ENCODE measurements at regions not wholly inside any gene's neighbourhood (a gene's known extent, or its start where the extent isn't known, plus 50 kb on each side); places are given as distances from the start of the nearest gene placed in this dataset.
"Not testable (repeated sequence)": the region's sequence is repeated elsewhere in the genome, so short reads cannot be mapped to it uniquely, and the experiment has no call there.

- no peak for ATAC-seq
- no peak for DNase-seq
- peaks cover 0 to 14% (median 7%) of the 10 kb centered on the region in 12 donors for H3K9me3 ChIP-seq
- intact Hi-C loops (cut with DNase I) = no loop called here
- no peak overlapping the region for H3K4me3 ChIP-seq
- H3K4me1 ChIP-seq = no peaks in the 10 kb centered on the region
- TF ChIP-seq CTCF (IDR thresholded peaks at IDR 0.05) = no peak
- TF ChIP-seq POLR2A (IDR thresholded peaks at IDR 0.05) = no peak
- 65 to 73% (median 70%) methylated on average over 7 of the region's 7 CpGs for WGBS, 4 donors
- no peak overlapping the region for H3K27ac ChIP-seq
- H3K36me3 ChIP-seq = no peaks in the 10 kb centered on the region
- no peaks in the 10 kb centered on the region for H3K27me3 ChIP-seq
Observed at GRCh38 chr6:50380406-50381098, 330.8 kb upstream of the DEFB112 start.

- DNase-seq (no peak), ATAC-seq (no peak)
- no peak for TF ChIP-seq POLR2A (IDR thresholded peaks at IDR 0.05)
- intact Hi-C loops (cut with DNase I) = no loop called here
- Histone ChIP-seq H3K27me3 (no peaks in the 10 kb centered on the region), H3K4me3 (no peak overlapping the region), H3K9me3 (peaks cover 0 to 10% (median 3%) of the 10 kb centered on the region in 12 donors), H3K27ac (no peak overlapping the region), H3K36me3 (no peaks in the 10 kb centered on the region), H3K4me1 (no peaks in the 10 kb centered on the region)
- 42 to 50% (median 44%) methylated on average over 2 of the region's 2 CpGs for WGBS, 4 donors
Observed at GRCh38 chr6:50381099-50381415, 331.3 kb upstream of the DEFB112 start.

- no peak overlapping the region for H3K4me3 ChIP-seq
- no peak overlapping the region for H3K27ac ChIP-seq
- no peaks in the 10 kb centered on the region for H3K4me1 ChIP-seq
- no peaks in the 10 kb centered on the region for H3K27me3 ChIP-seq
- H3K9me3 ChIP-seq = no peaks in the 10 kb centered on the region
- no peaks in the 10 kb centered on the region for H3K36me3 ChIP-seq
- ATAC-seq = no peak
- intact Hi-C loops (cut with DNase I) = no loop called here
- DNase-seq = no peak
- 86 to 97% (median 93%) methylated on average over 1 of the region's 1 CpG for WGBS, 4 donors
- TF ChIP-seq CTCF (IDR thresholded peaks at IDR 0.05) (no peak), POLR2A (IDR thresholded peaks at IDR 0.05) (no peak)
Observed at GRCh38 chr6:50390416-50390815, 322.9 kb upstream of the TFAP2D start.

GRCh38 chr6:50394139-50394538, 319.2 kb upstream of the TFAP2D start:
- 79 to 94% (median 87%) methylated on average over 1 of the region's 1 CpG for WGBS, 4 donors

GRCh38 chr6:50404643-50405042, 308.7 kb upstream of the TFAP2D start:
- ATAC-seq (no peak), DNase-seq (no peak)
- Histone ChIP-seq H3K9me3 (peaks cover 0 to 7% (median 0%) of the 10 kb centered on the region in 12 donors), H3K27ac (no peak overlapping the region), H3K36me3 (no peaks in the 10 kb centered on the region), H3K4me1 (no peaks in the 10 kb centered on the region), H3K27me3 (no peaks in the 10 kb centered on the region), H3K4me3 (no peak overlapping the region)
- TF ChIP-seq POLR2A (IDR thresholded peaks at IDR 0.05) (no peak), CTCF (IDR thresholded peaks at IDR 0.05) (no peak)
- intact Hi-C loops (cut with DNase I) = no loop called here
- WGBS, 4 donors = 32 to 46% (median 40%) methylated on average over 3 of the region's 3 CpGs

More at GRCh38 chr6:50394139-50394538, 319.2 kb upstream of the TFAP2D start:
- intact Hi-C loops (cut with DNase I); H3K27ac ChIP-seq; H3K4me1 ChIP-seq; H3K27me3 ChIP-seq; H3K4me3 ChIP-seq; H3K9me3 ChIP-seq; ATAC-seq; DNase-seq; H3K36me3 ChIP-seq: not testable (repeated sequence)

Data from heart left ventricle (tissue), 16 donors.